ENCODE measurements at regions not wholly inside any gene's neighbourhood (a gene's known extent, or its start where the extent isn't known, plus 50 kb on each side); places are given as distances from the start of the nearest gene placed in this dataset.
A peak's percentile ranks its signal among the peaks of the same experiment; 100 is the strongest.

DNA sequence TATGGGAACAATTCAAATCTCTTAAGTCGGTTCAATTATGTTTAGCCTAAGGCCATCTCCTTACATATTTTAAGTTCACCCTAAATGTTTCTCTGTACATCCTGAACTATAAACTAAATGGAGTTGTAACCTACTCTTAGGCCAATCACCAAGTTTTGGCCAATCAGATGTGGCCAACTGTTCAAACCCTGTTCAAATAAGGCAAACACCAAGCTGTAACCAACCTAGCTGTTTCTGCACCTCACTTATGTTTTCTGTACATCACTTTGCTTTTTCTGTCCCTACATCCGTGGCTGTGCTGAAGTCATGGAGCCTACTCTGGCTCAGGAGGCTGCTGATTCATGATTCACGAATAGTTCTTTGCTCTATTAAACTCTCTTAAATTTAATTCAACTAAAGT, 165.3 kb downstream of the GASK1B start:
- FAIRE-seq, result no peak

DNA sequence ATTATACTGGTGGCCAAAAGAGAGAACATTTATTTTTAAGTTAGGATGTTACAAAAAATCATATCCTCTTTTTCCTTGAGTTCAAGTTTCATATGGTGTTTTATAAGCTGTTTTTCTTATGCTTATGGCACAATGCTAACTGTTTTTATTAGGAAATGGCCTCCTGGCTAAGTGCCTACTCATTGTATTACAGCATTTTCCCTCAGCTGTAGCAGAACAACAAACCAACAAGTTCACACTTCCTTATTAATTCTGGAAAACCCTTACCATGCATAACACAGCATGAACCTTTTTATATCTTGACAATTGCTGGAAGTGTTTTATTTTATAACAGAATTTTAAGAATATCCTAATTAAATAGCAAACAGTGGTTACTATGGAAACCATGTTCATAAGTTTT, 165.8 kb downstream of the GASK1B start:
- peak; percentile 92 for FAIRE-seq

DNA sequence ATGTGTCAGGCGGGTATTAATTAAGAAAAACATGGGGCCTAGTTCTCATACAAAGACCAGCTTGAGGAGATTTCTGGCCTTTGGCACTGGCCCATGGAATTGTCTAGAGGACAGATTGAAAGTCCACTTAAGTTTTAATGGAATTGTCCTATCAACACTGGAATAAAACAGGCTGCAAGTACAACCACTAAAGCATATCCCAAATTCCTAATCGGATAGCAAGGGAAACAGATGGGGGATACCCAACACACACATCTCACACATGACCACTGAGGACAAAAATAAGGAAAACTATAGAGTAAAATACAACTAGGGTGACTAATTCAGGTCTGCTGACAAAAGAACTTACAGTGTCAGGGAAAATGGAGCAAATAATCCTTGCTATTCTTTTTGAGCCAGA, 167.8 kb downstream of the GASK1B start:
- FAIRE-seq, result no peak

DNA sequence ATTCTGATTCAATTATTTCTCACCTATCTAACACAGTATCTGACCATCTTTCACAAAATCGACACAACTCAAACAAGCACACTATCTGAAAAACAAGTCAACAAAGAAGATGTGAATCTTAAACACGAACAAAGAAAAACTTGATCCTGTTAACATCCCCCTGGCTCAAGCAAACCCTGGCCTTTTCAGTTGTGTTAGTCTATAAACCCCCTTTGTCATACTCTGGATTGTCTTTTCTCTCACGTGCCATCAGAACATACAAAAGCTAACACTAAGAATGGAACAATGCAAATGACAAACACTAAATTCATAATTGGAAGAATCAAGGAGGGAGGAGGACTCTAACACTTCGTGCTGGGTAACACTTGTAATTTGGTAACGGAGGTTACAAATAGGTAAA, 168.7 kb downstream of the GASK1B start:
- FAIRE-seq, result no peak

DNA sequence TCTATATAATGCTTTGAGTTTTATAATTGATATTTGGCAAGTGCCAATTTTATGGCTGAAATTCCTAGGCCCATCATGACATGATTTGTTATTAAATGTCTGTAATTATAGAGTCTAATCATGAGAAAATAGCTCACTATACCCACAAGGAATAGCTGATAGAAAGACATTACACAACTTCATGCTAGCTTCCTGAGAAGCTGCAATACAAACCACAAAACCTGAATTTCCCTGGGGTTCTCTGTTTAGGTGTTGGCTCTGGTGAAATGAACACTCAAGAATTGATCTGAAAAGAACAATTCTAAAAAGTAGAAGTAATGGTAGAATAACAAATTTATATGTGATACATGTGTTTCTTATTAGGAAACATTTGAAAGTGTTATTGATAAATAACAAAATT, 169.6 kb downstream of the GASK1B start:
- FAIRE-seq, result no peak

DNA sequence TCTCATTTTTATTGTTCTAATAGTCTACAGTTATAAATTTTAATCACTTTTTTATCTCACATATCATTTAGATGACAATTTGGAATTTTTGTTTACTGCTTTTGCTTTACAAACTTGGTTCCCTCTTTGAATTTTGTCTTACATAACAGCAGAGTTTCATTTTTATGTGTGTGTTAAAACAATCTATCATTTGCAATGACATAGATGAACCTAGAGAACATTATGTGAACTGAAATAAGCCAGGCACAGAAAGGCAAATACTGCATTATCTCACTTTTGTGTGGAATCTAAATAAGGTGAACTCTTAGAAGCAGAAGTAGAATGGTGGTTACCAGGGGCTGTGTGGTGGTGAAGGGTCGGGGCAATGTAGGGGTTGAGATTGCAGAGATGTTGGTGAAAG, 170.7 kb downstream of the GASK1B start:
- no peak for FAIRE-seq

DNA sequence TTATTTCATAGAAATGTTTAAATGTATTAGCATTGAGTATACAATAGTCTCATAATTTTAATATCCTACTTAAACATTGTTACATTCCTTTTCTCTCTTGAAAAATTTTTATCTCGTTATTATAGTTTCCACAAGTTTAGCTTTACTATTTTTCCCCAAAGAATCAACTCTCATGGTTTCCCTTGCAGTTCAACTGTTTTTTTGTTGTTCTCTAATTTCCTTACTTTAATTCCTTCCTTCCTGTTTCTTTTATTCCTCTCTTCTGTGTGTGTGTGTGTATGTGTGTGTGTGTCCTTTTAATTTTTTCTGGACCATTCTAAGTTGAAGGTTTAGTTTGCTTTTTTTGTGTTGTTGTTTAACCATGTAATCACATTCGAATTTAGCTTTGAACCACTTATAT, 171.1 kb downstream of the GASK1B start:
- peak; percentile 92 for FAIRE-seq

DNA sequence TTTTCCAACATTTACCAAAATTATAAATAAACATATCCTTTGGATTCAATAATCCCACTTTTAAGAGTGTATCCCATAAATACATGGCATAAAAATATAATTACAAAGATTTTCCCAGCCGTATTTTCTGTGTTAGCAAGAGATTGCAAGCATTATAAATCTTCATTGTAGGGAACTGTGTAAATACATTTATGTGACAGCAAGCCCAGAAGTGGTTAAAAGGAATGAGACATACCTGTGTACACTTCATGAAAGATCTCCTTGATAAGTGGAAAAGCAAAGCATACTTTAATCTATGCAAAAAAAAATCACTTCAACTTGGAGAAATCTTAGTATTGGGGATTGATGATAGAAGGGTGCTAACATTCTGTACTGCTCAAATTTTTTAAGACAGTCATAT, 173.1 kb downstream of the GASK1B start:
- FAIRE-seq, result no peak

DNA sequence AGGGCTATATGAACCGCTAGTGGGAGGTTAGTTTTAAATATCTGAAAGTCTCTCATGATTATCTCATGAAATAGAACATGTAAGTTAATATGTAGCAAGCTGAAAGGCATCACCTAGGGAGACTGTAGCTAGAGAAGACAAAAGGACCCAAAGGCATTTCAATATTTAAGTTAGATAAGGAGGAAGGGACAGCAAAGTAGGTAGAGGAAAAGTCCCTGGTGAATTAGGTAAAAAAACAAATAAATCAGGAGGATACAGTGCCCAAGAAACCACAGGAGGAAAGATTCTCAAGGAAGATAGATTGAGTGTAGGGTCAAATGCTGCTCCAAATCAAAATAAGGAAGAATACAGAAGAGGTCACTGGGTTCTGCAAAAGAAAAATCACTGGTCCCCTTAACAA, 175.5 kb downstream of the GASK1B start:
- FAIRE-seq, result no peak

DNA sequence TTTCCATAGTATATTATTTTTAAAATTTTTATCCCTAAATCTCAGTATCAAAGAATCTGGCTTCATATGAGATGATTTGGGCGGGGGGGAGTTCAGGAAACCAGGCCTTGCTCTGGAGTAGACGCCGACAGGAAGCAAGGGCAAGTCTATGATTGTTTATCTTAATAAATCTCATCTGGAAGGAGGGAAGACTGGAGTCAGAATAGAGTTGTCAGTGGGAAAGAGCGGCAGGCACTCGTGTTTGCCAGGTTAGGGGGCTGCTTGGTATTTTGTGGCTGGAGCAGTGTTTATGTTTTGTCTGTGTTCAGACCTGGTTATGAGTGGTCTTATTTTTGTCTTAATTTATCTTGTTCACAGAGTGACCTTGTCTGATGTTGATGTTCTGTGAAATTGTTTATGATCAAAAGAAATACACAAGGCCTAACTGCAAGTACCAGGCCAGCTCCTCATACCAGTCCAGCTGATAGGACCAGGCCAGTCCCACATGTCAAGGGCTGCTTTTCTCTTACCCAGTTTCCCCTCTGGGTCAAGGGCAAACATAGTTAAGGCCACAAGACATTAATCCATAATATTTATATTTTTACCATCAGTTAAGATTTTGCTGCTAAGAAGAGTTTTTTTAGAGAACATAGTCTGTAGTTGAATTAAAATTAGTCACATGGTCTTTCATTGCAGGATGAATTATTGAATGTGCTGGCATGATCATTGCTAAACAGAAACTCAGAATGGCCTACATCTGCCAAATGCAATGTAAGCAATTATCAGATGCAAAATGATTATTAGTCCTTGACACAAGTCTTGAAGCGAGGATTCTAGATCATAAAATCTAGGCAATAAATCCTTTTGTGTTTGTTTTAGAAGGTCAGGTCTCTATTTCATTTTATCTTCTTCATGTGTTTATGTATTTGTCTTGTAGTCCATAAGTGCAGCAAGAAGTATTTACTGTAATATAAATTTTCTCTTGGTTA, 176.5 kb downstream of the GASK1B start:
- FAIRE-seq, result peak; percentile 88

DNA sequence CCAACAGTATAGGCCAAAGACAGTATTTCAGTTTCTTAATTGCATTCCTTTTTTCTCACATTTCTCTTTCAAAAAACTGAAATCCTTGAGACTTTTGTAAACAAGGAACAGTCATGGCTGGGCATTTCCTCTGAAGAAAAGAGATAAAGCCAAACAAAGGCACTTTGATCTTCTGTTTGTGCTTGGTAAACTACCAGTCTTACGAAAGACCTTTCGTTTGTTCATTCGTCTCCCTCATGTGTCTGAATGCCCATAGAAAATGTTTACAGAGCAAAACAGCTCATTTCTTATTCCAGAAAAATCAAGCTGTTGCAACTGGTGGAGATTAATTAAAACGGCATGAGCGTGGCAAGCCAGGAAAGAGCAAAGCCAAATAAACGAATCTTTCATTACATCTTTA, 178.0 kb downstream of the GASK1B start:
- FAIRE-seq, result peak; percentile 96

DNA sequence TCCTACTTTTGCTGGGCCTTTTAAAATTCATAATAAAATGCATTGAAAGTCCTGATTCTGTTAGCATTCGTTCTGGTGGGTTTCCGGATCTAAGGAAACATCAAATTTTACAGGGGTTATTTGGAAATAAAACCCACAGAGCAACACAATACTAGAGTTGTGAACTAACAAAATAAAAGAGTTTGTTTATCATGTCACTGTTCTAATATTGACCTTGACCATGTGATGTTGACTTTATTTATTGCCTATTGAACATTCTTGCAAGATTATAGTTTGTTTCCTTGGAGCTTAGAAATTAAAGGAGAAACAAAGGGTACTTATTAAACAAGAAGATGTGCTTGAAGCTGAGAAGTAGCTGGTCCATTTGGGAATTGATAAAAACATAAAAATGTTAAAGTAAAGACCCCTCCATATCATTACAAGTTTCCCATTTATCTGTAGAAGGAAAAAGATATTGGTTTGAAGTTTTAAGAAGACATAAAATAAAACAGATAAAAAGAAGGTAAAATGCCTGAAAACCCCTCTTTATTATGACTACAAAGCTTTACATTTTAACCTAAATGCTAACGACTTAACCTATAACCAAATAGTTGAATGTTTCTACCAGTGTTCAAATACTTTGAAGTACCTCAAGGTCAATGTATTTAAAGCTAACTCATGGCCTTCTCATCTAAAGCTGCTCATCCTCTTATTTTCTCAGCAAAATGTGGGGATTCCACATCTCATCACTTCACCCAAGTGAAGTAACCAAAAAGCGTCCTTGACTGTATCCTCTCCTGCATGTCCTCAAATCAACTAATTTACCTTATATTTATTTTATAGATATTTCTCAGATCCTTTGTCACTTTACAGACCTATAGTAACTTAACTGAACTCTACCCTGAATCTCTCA, 179.6 kb downstream of the GASK1B start:
- FAIRE-seq, result no peak

DNA sequence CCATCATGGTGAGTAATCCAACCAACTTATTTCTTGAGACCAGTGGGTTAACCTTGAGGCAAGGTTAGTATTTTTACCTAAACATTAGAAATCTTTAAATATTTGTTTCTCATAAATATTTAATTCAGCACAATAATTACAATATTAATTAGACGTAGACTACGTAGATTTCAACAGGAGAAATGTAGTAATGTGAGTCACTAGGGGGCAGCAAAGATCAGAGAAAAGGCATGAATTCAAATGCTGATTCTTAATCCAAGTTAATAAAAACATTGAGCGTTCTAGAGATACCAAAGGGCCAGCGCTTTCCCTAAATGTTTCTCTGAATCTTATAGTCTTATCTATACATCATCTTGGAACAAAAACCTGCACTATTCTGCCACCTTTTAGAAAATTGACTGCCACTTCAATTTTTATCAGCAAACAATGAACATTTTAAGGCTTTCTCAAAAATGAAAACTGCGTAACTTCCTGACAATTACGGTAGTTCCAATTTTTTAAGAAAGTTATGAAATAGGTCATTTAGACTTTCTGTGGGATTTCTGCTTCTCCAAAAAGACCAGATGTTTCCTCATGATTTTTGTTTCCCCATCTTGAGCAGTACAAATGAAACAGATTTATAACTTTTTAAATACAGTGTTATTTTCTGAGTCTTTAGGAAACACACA, 180.7 kb downstream of the GASK1B start:
- FAIRE-seq, result peak; percentile 99

DNA sequence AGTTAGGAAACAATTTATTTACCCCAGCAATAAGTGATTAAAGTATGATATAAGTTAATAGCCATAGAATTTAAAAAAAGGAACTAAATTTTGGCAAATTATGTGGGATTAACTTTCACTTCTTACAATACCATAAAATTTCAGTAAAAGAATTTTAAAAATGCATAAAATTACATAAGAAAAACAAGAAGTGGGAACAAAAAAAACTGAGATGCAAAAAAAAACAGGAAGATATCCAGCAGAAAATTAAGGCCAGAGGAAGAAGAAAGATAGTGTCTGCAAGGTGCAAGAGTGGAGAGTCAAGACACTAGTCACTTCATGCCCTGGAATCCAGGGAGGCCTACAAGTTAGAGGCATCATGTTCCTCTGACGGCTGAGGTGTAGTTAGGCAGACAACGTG, 184.2 kb downstream of the GASK1B start:
- FAIRE-seq, result no peak

DNA sequence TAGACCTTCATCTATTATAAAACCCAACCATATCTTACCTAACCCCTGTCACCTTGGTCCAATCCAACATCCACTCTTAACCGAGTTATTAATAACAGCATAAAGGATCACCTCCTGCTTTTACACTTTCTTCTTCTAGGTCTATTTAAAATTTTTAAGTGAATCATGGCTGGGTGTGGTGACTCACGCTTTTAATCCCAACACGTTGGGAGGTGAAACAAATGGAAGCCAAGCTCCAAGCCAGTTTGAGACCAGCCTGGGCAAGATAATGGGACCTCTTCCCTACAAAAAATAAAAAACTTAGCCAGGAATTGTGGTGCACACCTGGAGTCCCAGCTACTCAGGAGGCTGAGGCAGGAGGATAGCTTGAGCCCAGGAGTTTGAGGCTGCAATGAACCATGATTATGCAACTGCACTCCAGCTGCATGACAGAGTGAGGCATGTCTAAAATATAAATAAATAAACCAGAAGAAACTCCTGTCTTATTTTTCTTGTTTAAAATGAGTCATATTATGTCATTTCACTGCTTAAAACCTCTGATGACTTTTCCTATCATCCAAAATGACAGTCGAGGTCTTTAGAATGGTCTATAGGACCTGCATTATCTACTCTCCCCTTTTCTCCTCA, 188.4 kb downstream of the GASK1B start:
- FAIRE-seq, result no peak

DNA sequence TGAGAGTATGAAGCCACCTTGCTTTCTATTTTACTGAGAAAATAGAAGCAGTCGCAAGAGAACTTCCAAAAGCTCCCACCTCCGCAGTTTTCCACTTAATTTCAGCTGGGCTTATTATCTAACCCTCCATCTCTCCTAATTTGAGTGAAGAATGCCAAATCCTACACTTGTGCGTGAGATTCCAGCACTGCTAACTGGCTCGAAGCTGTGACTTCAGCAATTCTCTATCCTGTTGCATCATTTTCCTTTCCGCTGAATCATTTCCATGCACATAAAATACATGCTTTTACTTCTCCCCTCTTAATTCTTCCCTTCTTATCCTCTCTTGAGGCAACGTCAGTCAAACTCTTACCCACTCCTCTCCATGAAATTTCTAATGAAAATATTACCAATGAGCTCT, 189.5 kb downstream of the GASK1B start:
- no peak for FAIRE-seq

DNA sequence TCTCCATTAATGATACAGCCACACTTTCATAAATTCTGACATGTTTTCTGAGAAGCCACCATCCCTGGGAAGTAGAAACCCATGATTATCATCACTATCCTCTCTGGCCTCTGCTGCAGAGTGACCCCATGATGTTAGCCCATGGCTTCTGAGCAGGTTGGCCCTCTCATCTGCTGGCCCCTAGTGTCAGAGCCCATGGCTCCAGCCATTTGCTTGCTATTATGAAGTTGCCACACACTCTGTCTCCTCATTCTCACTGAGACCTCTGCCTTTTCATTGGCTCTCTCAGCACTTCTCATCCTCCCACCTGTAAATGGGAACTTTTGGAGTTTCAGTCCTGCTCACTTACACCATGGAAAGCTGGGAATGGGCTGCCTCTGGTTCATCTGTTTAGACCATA, 192.7 kb downstream of the GASK1B start:
- no peak for FAIRE-seq

DNA sequence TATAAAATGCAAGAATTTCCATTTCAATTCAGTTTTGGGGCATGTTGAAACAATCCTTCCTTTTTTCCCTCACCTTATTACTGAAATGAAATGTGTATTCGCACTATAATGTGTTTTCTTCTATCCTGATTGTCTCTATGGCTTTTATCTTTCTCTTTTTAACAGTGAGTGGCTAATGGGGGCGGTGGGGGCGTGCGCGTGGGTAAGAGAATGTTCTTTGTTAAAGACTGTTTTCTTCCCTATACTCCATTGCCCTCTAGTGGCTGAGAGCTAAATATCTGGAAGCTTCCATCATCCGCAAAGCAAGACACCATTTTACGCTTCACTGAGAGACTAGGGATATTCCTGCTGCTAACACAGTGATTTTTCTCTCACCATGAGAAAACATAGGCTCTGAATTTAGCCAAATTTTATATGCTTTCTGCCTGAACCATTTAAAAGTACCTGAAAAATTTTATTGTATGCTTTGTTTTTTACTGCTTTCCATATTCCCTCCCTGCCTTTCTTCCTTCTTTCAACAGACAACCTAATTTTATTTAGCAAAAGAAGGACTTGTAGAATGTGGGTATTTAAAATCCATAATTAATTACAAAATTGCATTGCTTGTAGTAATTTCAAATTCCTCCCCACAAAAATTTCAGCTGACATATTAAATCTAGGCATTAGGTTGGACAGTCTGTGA, 194.0 kb downstream of the GASK1B start:
- peak; percentile 79 for FAIRE-seq

DNA sequence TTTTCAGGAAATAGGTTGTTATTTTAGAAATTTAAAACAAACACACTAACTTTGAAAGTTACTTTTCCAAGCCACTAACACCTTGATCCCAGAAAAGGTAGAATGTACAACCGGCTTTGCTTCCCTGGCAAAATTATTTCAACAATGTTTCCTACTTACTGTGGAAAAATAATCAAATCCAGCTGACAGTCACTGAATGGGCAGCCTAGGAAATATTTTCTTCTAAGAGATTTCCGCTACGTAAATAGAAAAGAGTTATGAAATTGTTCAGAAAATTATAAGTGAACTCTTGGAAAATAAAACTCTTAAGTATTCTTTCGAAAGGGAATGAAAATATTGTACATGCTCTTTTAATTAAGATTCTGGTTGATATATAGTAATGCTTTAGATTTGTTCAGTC, 195.7 kb downstream of the GASK1B start:
- no peak for FAIRE-seq

DNA sequence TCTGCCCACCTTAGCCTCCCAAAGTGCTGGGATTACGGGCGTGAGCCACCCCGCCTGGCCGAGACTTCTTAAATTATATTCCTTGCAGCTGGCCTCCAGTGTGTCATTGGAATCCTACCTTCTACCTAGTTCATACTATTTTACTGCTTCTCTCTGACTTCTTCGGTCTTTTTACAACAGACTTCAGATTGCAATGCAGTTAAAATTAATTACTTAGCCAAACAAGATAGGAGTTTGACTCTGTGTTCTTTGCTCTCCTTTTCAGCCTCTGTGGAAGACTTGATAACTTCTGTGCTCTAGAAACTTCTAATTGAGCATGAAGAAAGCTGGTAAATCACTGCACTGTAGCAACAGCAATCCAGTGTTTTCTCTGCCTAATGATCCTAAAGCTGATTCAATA, 199.5 kb downstream of the GASK1B start:
- no peak for FAIRE-seq

DNA sequence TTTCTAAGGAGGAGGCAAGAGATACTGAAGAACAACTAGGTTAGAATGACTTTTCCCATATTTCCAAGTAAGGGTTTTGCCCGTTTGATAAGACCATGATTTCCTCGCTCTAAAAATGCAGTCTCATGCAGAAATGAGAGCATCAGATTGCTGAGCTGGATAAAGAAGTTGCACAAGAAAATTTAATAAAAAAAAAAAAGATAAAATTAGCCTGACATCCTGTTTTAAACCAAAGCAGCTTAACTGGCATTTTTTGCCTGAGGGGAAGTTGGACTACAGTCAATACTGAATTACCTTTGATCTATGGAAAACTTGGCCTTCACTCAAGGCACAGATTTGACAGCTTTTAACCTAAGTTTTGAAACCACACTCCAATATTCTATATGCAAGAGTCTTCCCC, 208.4 kb downstream of the GASK1B start:
- FAIRE-seq, result no peak
